22Rv1 (cell line): ENCODE measurements at regions not wholly inside any gene's neighbourhood (a gene's known extent, or its start where the extent isn't known, plus 50 kb on each side); places are given as distances from the start of the nearest gene placed in this dataset.
A peak's percentile ranks its signal among the peaks of the same experiment; 100 is the strongest.

Experiments
- ZFX ChIP-seq: fragments of 450-650 bp; IDR thresholded peaks from 2 replicates; pipeline ENCODE4 v1.6.1; 2017; ENCODE audit warnings: antibody characterized with exemption, borderline replicate concordance
- TF ChIP-seq, protein P1 (sequence below): fragments of 450-650 bp; IDR thresholded peaks from 2 replicates; pipeline ENCODE4 v1.5.1; 2017; ENCODE audit warnings: mild to moderate bottlenecking

DNA sequence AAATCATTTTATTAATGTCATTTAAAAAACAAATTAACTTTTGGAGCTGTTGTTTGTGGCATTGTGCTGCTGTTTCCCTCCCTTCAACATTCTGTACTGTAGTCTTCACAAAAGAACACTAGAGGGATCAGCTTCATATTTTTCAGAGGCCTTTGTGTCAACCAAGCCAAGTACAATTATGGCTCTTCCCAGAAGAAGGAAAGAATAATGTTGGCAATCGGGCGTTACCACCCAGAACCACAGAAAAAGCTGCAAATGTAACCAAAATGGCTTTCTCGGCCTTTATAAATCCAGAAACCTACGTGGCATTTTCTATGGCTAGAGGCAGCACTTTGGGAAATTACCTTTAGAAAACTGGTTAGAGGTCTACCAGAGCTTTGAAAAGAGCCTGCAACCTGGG lies 98.8 kb upstream of the COL1A2 start:
- TF ChIP-seq, protein P1, sequence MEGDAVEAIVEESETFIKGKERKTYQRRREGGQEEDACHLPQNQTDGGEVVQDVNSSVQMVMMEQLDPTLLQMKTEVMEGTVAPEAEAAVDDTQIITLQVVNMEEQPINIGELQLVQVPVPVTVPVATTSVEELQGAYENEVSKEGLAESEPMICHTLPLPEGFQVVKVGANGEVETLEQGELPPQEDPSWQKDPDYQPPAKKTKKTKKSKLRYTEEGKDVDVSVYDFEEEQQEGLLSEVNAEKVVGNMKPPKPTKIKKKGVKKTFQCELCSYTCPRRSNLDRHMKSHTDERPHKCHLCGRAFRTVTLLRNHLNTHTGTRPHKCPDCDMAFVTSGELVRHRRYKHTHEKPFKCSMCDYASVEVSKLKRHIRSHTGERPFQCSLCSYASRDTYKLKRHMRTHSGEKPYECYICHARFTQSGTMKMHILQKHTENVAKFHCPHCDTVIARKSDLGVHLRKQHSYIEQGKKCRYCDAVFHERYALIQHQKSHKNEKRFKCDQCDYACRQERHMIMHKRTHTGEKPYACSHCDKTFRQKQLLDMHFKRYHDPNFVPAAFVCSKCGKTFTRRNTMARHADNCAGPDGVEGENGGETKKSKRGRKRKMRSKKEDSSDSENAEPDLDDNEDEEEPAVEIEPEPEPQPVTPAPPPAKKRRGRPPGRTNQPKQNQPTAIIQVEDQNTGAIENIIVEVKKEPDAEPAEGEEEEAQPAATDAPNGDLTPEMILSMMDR: peak; percentile 21
- no peak for TF ChIP-seq ZFX
